ENCODE measurements at regions not wholly inside any gene's neighbourhood (a gene's known extent, or its start where the extent isn't known, plus 50 kb on each side); places are given as distances from the start of the nearest gene placed in this dataset.

DNA sequence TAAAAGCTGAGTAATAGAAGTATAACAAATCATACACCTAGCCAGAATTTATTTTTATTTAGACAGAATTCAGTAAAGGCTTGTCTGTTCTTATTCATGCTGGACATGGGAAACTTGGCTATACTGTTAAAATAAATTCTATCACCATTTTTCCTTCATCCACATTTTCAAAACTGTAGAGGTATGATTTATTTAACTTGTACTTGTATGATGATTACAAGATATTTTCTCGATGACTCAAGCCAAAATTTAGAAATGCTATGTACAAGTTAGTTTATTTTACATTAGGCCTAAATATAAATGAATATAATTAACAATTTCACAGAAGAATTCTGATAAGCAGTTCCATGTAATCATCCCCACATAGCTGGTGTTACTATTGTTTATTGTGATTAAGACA is 194.8 kb upstream of the DOK6 start:
- TF ChIP-seq, protein P1, sequence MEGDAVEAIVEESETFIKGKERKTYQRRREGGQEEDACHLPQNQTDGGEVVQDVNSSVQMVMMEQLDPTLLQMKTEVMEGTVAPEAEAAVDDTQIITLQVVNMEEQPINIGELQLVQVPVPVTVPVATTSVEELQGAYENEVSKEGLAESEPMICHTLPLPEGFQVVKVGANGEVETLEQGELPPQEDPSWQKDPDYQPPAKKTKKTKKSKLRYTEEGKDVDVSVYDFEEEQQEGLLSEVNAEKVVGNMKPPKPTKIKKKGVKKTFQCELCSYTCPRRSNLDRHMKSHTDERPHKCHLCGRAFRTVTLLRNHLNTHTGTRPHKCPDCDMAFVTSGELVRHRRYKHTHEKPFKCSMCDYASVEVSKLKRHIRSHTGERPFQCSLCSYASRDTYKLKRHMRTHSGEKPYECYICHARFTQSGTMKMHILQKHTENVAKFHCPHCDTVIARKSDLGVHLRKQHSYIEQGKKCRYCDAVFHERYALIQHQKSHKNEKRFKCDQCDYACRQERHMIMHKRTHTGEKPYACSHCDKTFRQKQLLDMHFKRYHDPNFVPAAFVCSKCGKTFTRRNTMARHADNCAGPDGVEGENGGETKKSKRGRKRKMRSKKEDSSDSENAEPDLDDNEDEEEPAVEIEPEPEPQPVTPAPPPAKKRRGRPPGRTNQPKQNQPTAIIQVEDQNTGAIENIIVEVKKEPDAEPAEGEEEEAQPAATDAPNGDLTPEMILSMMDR (conservative IDR thresholded peaks at IDR 0.05 in 1 of 2, IDR thresholded peaks at IDR 0.05 in 1 of 2; ENCODE audit: extremely low read depth in 1 of 2, insufficient read depth in 1 of 2, low read depth in 1 of 2, low read length in 2 of 2), result no peak
- no peak for TF ChIP-seq EZH2 (IDR thresholded peaks at IDR 0.05; ENCODE audit: borderline replicate concordance, low read length)

Measured in mammary epithelial cell (primary cell).